ENCODE measurements at regions not wholly inside any gene's neighbourhood (a gene's known extent, or its start where the extent isn't known, plus 50 kb on each side); places are given as distances from the start of the nearest gene placed in this dataset.

DNA sequence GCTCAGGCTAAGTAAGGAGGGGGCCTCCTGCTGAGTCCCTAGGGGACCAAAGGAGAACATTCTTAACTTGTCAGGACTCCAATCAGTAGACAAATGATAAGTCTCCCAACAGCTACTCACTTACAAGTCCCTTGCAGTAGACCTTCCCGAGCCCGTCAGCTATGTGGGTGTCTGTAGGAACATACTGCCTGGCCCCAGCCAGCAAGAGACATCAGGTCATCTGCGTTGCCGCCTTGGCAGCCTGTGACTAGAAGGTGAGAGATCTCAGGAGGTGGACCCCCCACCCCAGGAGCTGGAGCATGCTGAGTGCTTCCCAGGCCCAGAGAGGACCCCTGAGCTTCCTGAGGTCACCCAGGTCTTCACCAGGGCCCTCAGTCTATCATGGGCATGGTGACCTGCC lies 250.5 kb downstream of the C1orf94 start:
- no peak for DNase-seq (ENCODE audit: low spot score, unreplicated experiment)
- Mint-ChIP-seq H3K27ac (no peak overlapping the region), H3K36me3 (ENCODE audit: insufficient read depth) (no peaks in the 10 kb centered on the region), H3K4me1 (ENCODE audit: low read depth) (peaks cover 1% of the 10 kb centered on the region), H3K4me3 (ENCODE audit: low read depth) (no peak overlapping the region), H3K9me3 (ENCODE audit: low read depth) (no peaks in the 10 kb centered on the region), H3K27me3 (peaks cover 36% of the 10 kb centered on the region)
- TF ChIP-seq, protein P1, sequence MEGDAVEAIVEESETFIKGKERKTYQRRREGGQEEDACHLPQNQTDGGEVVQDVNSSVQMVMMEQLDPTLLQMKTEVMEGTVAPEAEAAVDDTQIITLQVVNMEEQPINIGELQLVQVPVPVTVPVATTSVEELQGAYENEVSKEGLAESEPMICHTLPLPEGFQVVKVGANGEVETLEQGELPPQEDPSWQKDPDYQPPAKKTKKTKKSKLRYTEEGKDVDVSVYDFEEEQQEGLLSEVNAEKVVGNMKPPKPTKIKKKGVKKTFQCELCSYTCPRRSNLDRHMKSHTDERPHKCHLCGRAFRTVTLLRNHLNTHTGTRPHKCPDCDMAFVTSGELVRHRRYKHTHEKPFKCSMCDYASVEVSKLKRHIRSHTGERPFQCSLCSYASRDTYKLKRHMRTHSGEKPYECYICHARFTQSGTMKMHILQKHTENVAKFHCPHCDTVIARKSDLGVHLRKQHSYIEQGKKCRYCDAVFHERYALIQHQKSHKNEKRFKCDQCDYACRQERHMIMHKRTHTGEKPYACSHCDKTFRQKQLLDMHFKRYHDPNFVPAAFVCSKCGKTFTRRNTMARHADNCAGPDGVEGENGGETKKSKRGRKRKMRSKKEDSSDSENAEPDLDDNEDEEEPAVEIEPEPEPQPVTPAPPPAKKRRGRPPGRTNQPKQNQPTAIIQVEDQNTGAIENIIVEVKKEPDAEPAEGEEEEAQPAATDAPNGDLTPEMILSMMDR (IDR thresholded peaks at IDR 0.05; ENCODE audit: unreplicated experiment) = no peak

DNA sequence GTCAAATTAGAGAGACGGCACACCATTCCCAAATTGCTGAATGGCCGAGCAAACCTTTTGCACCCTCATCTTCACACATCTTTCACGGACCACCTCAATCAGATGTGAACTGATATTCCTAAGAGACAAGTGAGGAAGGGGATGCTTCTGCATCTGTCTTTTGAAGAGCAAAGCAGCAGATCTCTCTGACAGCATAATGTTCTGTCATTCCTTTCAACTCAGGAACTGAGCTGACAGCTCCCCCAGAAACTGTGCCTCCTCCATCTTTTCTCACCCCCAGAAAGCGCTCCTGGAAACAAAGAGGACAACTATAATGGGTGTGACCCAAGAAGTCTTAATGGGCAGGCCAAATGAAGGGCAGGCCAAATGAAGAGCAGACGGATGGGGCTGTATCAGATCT lies 256.4 kb downstream of the C1orf94 start:
- H3K36me3 Mint-ChIP-seq (ENCODE audit: insufficient read depth) = no peaks in the 10 kb centered on the region
- peaks cover 1% of the 10 kb centered on the region for H3K4me1 Mint-ChIP-seq (ENCODE audit: low read depth)
- H3K9me3 Mint-ChIP-seq (ENCODE audit: low read depth) = no peaks in the 10 kb centered on the region

DNA sequence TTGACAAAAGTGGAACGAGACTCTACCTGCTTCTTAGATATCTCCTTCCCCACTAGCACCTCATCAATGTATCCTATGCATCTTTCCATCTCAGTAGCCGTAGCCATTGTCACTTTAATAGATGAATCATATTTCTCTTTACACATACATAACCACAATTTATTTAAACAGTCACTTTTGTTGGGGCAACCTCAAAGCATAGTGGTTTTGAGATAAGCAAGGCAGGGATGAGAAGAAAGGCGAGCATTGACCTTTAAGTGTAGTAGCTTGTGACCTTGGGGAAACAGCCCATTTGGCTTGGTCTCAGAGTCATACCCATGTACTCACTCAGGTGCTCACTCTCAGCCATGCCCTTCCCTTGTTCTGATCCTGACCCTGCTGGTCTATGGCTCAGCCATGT lies 260.1 kb downstream of the C1orf94 start:
- Mint-ChIP-seq H3K4me3 (ENCODE audit: low read depth) (no peak overlapping the region), H3K36me3 (ENCODE audit: insufficient read depth) (no peaks in the 10 kb centered on the region), H3K27me3 (peaks cover 48% of the 10 kb centered on the region), H3K4me1 (ENCODE audit: low read depth) (no peaks in the 10 kb centered on the region), H3K9me3 (ENCODE audit: low read depth) (no peaks in the 10 kb centered on the region), H3K27ac (no peak overlapping the region)
- TF ChIP-seq, protein P1 (IDR thresholded peaks at IDR 0.05; ENCODE audit: unreplicated experiment) = no peak
- DNase-seq (ENCODE audit: low spot score, unreplicated experiment) = no peak

More for the DNA sequence above, 256.4 kb downstream of the C1orf94 start:
- no peak for DNase-seq (ENCODE audit: low spot score, unreplicated experiment)
- TF ChIP-seq, protein P1 (IDR thresholded peaks at IDR 0.05; ENCODE audit: unreplicated experiment) = no peak
- no peak overlapping the region for H3K27ac Mint-ChIP-seq
- no peak overlapping the region for H3K4me3 Mint-ChIP-seq (ENCODE audit: low read depth)
- H3K27me3 Mint-ChIP-seq = peaks cover 38% of the 10 kb centered on the region

DNA sequence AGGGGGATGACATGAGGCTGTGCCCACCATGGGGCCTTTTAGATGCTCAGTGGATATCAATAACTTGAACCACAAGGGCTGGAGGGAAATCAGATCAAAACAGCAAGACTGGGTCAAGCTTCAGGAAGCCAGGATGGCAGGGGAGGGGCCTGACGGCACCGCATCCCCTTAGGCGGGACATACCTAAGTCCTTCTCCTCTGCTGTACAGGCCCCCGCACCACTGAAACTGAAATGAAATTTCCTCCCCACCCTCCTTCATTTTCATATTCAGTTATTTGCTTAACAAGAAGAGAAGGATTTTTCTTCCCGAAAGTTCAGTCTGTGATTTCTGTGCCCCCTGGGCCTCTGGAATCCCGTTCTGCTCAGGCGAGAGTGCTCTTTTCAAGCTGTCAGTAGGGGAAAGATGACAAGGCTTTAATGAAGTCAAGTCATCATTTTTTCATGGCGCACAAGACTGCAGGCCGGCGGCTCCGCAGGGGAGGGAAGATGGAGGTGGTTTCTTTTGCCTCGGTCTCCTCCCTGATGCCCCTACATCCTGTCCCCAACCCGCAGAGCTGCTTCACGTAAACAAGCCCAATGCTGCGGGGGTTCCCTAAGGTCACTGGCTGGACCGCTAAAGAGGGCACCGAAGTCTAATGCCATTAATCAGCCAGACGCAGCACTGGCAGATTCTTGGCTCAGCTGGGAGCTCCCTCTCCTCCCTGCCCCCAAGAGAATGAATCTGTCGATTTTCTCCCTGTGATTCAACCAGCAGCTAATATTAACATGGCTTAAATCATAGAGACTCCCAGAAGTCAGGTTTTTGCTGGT lies 264.8 kb downstream of the C1orf94 start:
- Mint-ChIP-seq H3K9me3 (ENCODE audit: low read depth) (no peaks in the 10 kb centered on the region), H3K4me1 (ENCODE audit: low read depth) (no peaks in the 10 kb centered on the region), H3K27ac (no peak overlapping the region), H3K4me3 (ENCODE audit: low read depth) (no peak overlapping the region), H3K36me3 (ENCODE audit: insufficient read depth) (no peaks in the 10 kb centered on the region), H3K27me3 (peaks cover 53% of the 10 kb centered on the region)
- DNase-seq (ENCODE audit: low spot score, unreplicated experiment) = no peak
- TF ChIP-seq, protein P1 (IDR thresholded peaks at IDR 0.05; ENCODE audit: unreplicated experiment) = no peak

DNA sequence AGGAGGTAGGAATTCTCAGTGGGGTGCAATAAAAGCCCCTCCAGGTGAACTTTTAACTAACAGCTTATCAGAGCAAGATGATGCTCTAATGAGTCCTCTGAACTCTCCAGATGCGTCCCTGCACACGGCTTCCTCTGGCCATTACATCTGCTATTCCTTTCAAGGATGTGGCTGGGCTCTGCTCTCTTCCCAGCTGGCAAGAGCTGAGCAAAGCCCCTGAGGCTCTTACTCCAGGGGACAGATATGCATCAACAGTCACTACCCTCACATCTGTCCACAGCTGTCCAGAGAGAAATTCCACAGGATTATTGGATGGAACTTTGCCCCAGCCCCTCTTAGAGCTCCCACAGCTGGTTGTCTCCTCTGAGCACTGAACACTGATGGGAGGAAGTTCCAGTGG lies 267.8 kb downstream of the C1orf94 start:
- no peaks in the 10 kb centered on the region for H3K4me1 Mint-ChIP-seq (ENCODE audit: low read depth)
- no peak for DNase-seq (ENCODE audit: low spot score, unreplicated experiment)
- TF ChIP-seq, protein P1 (IDR thresholded peaks at IDR 0.05; ENCODE audit: unreplicated experiment) = no peak
- H3K27ac Mint-ChIP-seq = no peak overlapping the region
- H3K9me3 Mint-ChIP-seq (ENCODE audit: low read depth) = no peaks in the 10 kb centered on the region
- peaks cover 56% of the 10 kb centered on the region for H3K27me3 Mint-ChIP-seq
- H3K36me3 Mint-ChIP-seq (ENCODE audit: insufficient read depth) = no peaks in the 10 kb centered on the region
- H3K4me3 Mint-ChIP-seq (ENCODE audit: low read depth) = no peak overlapping the region
